ENCODE measurements at regions not wholly inside any gene's neighbourhood (a gene's known extent, or its start where the extent isn't known, plus 50 kb on each side); places are given as distances from the start of the nearest gene placed in this dataset.

GRCh38 chr10:36803229-36803628 is 322.2 kb upstream of the ANKRD30A start:
- DNase-seq (ENCODE audit: low read depth): no peak
- TF ChIP-seq CTCF (IDR thresholded peaks at IDR 0.05; ENCODE audit: low read length, missing control alignments): no peak
- no peak overlapping the region for H3K4me3 ChIP-seq (replicated peaks; ENCODE audit: low read depth, low read length)

DNA sequence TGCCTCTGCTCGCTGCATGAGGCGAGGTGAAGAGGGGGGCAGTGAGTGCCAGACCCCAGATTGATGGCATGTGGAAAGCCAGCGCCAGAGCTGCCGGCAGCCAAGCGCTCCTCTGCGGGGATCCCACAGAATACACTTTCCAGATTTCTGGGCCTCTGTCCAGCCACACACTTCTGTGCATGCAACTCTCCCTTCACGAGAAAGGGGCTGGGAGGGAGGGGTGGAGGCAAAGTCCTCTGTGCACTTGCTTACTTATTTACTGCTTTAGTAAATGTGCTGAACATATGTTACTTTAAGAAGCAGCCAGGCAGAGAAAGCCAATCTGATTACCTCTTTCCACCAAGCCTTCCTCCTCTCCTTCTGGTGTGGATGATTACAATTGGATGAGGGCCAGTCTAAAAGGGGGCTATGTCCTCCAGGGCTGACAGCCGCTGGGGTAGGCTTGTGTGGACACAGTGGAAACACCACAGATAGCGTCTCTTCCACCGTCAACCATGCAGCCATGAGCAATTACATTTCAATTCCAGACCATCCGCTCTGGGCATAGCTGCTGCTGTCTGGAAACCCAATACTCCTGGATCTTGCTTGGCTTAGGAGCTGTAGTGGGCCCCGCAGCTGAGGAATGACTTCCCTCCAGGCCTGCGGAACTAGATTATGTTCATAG is 322.8 kb upstream of the ANKRD30A start:
- TF ChIP-seq CTCF (IDR thresholded peaks at IDR 0.05; ENCODE audit: low read length, missing control alignments): no peak
- DNase-seq (ENCODE audit: low read depth): no peak
- H3K4me3 ChIP-seq (replicated peaks; ENCODE audit: low read depth, low read length): no peak overlapping the region

DNA sequence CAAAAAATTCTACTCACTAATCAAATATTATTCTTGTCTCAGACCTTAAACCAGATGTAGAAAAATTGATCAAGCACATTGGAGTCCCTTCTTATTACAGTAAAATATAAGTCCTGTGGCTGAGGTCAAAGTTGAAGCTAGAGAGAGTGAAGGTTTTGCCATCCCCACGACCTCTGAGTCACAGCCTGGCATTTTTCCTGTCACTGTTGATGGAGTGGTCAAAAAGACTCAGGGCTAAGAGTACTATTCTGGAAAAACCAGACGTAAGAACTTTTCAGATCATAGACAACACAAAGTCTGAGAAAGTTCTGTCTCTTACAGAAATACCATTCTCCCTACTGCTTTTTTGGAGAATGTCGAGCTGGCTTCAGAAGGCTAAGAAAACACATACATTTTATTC is 323.7 kb upstream of the ANKRD30A start:
- DNase-seq (ENCODE audit: low read depth): no peak
- H3K4me3 ChIP-seq (replicated peaks; ENCODE audit: low read depth, low read length): no peak overlapping the region
- no peak for TF ChIP-seq CTCF (IDR thresholded peaks at IDR 0.05; ENCODE audit: low read length, missing control alignments)

DNA sequence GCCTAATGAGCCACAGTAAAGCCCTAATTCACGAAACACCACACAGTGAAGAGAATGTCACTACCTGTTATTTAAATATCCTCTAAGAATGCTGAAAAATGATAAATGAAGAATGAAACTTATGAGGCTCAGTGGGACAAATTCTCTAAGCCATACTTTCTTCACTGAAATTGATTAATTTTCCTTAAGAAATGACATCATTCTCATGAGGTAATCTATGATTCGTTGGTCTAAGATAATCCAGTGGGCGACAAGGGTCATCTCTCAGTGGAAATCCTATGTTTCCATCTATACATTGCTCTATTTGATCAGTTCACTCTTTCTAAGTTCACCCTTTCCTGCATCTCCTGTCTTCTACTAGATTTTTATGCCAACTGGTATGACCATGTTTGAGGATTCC is 330.4 kb upstream of the ANKRD30A start:
- H3K4me3 ChIP-seq (replicated peaks; ENCODE audit: low read depth, low read length): no peak overlapping the region
- DNase-seq (ENCODE audit: low read depth): no peak
- TF ChIP-seq CTCF (IDR thresholded peaks at IDR 0.05; ENCODE audit: low read length, missing control alignments): no peak

DNA sequence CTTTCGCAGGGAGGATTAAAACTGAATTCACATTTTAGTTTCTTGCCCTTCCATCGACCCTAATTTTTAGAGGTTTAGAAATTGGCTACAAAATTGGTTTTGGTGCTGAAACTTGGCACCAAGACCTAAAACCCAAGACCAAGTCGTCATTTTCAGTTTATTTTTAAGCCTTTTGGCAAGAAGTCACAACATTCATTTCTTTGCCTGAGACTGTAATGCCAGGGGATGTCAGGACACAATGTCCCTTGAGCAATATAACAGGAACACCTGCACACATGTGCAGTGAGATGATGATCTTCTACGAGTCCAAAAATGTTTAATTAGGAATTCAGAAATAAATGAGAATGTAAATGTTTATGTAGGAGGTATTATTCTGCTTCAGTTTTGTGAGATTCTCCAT is 335.4 kb upstream of the ANKRD30A start:
- DNase-seq (ENCODE audit: low read depth): no peak
- TF ChIP-seq CTCF (IDR thresholded peaks at IDR 0.05; ENCODE audit: low read length, missing control alignments): no peak
- no peak overlapping the region for H3K4me3 ChIP-seq (replicated peaks; ENCODE audit: low read depth, low read length)

DNA sequence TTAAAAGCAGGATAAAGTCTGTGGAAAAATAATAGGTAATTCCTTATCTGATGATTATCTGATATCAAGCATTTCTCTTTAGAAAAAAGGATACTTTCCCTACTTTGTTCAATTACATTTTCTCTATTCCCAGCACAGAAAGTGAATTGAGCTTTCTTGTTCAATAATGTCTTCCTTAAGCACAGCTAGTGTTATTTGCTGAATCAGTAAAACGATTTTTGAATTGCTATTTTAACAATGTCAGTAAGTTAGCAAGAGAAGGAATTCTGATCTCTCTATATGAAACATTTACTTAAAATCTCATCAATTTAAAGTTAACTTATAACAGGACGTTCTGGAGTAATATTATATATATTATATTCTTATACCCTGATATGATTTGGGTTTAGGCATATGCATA is 337.2 kb upstream of the ANKRD30A start:
- no peak for DNase-seq (ENCODE audit: low read depth)

More for the DNA sequence above, 337.2 kb upstream of the ANKRD30A start:
- no peak for TF ChIP-seq CTCF (IDR thresholded peaks at IDR 0.05; ENCODE audit: low read length, missing control alignments)
- H3K4me3 ChIP-seq (replicated peaks; ENCODE audit: low read depth, low read length): no peak overlapping the region
